ENCODE measurements at regions not wholly inside any gene's neighbourhood (a gene's known extent, or its start where the extent isn't known, plus 50 kb on each side); places are given as distances from the start of the nearest gene placed in this dataset.

DNA sequence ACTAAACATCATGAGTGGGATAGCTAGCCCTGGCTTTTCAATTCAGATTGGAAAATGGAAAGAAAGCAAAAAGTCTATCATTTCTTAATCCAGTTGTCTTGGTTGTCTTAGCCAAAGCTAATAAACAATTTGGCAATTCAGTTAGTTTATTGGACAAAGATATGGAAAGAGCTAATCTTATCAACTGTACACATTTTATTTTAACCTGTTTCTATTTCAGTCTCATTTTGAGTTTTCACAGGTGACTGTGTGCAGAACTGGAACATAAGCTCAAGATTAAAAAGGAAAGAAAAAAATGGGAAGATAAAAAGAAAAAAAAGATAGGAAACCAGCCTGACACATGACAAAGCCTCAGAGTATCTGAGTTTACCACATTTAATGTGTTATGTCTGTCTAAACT lies 642.6 kb downstream of the SQOR start:
- FAIRE-seq, result no peak
- SMC1A ChIA-PET (ENCODE audit: uncharacterized antibody, unreplicated experiment), result interaction anchor here (0.7 kb wide), 1 partner anchor 134 kb away, joined by 5 read pairs; no protein-coding TSS in a partner anchor

More for the DNA sequence above, 642.6 kb downstream of the SQOR start:
- no TSS peak for BruUV-seq (replicated peaks)
- Histone ChIP-seq H3K4me3 (no peak overlapping the region), H4K20me1 (ENCODE audit: control insufficient read depth, insufficient read depth) (no peaks in the 10 kb centered on the region), H2AFZ (ENCODE audit: control insufficient read depth, low read depth, low read length) (no peak overlapping the region), H3K27me3 (replicated peaks in 1 of 2; ENCODE audit: control insufficient read depth in 2 of 2, insufficient read depth in 2 of 2, low read length in 1 of 2) (no peaks in the 10 kb centered on the region), H3K36me3 (ENCODE audit: control insufficient read depth in 2 of 2, insufficient read depth in 2 of 2, low read length in 1 of 2) (no peaks in the 10 kb centered on the region), H3K79me2 (ENCODE audit: control insufficient read depth, insufficient read depth, low read length) (no peaks in the 10 kb centered on the region), H3K9ac (ENCODE audit: control insufficient read depth, insufficient read depth, low read length) (no peak overlapping the region), H3K27ac (ENCODE audit: control insufficient read depth, insufficient read depth) (no peak overlapping the region), H3K4me1 (ENCODE audit: control insufficient read depth, insufficient read depth, low read length) (no peaks in the 10 kb centered on the region), H3K9me3 (replicated peaks; ENCODE audit: control insufficient read depth, insufficient read depth, low read length) (no peaks in the 10 kb centered on the region), H3K4me2 (ENCODE audit: control insufficient read depth, insufficient read depth) (no peak overlapping the region)
- TF ChIP-seq RBBP5 (conservative IDR thresholded peaks at IDR 0.05) (no peak), NRF1 (conservative IDR thresholded peaks at IDR 0.05; ENCODE audit: low read depth, low read length) (no peak), JUNB (IDR thresholded peaks at IDR 0.05) (no peak), SREBF1 (IDR thresholded peaks at IDR 0.05; ENCODE audit: low read length) (no peak), GATAD2B (conservative IDR thresholded peaks at IDR 0.05; ENCODE audit: low read depth) (no peak), YBX1 (IDR thresholded peaks at IDR 0.05) (no peak), EED (IDR thresholded peaks at IDR 0.05; ENCODE audit: low read depth) (no peak)
- TF ChIP-seq, protein P1, sequence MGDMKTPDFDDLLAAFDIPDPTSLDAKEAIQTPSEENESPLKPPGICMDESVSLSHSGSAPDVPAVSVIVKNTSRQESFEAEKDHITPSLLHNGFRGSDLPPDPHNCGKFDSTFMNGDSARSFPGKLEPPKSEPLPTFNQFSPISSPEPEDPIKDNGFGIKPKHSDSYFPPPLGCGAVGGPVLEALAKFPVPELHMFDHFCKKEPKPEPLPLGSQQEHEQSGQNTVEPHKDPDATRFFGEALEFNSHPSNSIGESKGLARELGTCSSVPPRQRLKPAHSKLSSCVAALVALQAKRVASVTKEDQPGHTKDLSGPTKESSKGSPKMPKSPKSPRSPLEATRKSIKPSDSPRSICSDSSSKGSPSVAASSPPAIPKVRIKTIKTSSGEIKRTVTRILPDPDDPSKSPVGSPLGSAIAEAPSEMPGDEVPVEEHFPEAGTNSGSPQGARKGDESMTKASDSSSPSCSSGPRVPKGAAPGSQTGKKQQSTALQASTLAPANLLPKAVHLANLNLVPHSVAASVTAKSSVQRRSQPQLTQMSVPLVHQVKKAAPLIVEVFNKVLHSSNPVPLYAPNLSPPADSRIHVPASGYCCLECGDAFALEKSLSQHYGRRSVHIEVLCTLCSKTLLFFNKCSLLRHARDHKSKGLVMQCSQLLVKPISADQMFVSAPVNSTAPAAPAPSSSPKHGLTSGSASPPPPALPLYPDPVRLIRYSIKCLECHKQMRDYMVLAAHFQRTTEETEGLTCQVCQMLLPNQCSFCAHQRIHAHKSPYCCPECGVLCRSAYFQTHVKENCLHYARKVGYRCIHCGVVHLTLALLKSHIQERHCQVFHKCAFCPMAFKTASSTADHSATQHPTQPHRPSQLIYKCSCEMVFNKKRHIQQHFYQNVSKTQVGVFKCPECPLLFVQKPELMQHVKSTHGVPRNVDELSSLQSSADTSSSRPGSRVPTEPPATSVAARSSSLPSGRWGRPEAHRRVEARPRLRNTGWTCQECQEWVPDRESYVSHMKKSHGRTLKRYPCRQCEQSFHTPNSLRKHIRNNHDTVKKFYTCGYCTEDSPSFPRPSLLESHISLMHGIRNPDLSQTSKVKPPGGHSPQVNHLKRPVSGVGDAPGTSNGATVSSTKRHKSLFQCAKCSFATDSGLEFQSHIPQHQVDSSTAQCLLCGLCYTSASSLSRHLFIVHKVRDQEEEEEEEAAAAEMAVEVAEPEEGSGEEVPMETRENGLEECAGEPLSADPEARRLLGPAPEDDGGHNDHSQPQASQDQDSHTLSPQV (IDR thresholded peaks at IDR 0.05), result no peak
- TF ChIP-seq, protein P2, sequence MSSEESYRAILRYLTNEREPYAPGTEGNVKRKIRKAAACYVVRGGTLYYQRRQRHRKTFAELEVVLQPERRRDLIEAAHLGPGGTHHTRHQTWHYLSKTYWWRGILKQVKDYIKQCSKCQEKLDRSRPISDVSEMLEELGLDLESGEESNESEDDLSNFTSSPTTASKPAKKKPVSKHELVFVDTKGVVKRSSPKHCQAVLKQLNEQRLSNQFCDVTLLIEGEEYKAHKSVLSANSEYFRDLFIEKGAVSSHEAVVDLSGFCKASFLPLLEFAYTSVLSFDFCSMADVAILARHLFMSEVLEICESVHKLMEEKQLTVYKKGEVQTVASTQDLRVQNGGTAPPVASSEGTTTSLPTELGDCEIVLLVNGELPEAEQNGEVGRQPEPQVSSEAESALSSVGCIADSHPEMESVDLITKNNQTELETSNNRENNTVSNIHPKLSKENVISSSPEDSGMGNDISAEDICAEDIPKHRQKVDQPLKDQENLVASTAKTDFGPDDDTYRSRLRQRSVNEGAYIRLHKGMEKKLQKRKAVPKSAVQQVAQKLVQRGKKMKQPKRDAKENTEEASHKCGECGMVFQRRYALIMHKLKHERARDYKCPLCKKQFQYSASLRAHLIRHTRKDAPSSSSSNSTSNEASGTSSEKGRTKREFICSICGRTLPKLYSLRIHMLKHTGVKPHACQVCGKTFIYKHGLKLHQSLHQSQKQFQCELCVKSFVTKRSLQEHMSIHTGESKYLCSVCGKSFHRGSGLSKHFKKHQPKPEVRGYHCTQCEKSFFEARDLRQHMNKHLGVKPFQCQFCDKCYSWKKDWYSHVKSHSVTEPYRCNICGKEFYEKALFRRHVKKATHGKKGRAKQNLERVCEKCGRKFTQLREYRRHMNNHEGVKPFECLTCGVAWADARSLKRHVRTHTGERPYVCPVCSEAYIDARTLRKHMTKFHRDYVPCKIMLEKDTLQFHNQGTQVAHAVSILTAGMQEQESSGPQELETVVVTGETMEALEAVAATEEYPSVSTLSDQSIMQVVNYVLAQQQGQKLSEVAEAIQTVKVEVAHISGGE (CRISPR knock-in tag; IDR thresholded peaks at IDR 0.05), result no peak
- TF ChIP-seq, protein P3, sequence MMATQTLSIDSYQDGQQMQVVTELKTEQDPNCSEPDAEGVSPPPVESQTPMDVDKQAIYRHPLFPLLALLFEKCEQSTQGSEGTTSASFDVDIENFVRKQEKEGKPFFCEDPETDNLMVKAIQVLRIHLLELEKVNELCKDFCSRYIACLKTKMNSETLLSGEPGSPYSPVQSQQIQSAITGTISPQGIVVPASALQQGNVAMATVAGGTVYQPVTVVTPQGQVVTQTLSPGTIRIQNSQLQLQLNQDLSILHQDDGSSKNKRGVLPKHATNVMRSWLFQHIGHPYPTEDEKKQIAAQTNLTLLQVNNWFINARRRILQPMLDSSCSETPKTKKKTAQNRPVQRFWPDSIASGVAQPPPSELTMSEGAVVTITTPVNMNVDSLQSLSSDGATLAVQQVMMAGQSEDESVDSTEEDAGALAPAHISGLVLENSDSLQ (IDR thresholded peaks at IDR 0.05), result no peak
- intact Hi-C loops (cut with micrococcal nuclease; ENCODE audit: unreplicated experiment), result no loop called here
- CTCF ChIA-PET, result no interaction called here
- no peak for DNase-seq (ENCODE audit: low read depth, low spot score)
- in situ Hi-C loops (cut with MboI), result no loop called here
- POLR2A ChIA-PET, result no interaction called here
- no peak for ATAC-seq
- RAD21 ChIA-PET (ENCODE audit: unreplicated experiment), result no interaction called here

Measured in GM12878 (cell line).